Esophagus mucosa (tissue), 1 donor: ENCODE measurements at regions not wholly inside any gene's neighbourhood (a gene's known extent, or its start where the extent isn't known, plus 50 kb on each side); places are given as distances from the start of the nearest gene placed in this dataset.
"Not testable (repeated sequence)": the region's sequence is repeated elsewhere in the genome, so short reads cannot be mapped to it uniquely, and the experiment has no call there.

Experiments
- ATAC-seq: fragments of 200-7000 bp; cut with Tn5 transposase; one replicate; pipeline ENCODE4 v1.9.1; 2020
- donor health status: DM: yes; HTN: yes; CAD: no.

DNA sequence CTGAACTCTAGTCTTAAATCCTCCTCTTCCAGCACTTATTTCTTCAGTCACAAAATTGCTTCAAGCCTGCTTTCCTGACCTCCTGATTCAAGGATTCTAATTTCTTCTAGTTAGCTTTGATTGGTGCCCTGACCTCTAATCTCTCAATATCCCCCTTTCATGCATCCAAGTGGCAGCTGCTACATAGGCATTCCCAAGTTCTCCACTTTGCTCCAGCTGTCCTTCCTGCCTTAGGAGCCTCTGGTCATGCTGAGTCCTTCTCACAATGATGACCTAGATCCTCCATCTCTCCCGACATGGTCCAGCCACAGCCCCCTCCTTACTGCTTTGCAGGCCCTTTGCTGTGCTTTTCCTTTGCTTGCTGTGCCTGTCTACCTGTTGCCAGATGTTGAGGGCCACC lies 347.8 kb upstream of the C2CD4B start:
- ATAC-seq: no peak

DNA sequence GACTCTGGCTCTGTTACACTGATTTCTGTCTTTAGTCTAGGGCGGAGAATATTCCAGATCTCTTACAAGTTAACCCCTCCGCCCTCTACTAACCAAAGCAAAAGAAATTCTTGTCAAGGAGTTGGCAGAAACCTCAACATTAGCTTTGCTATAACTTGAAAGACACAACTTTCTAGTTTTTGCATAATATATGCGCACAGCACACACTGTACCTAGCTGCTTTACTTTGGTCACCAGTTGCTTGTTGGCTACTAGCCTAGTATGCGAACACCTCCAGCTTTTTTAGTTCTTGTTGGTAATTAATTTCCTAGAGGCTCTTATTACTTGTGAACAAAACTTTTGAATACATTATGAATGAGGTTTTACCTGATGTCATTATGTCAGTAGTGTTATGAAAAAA lies 348.8 kb upstream of the C2CD4B start:
- ATAC-seq: no peak

DNA sequence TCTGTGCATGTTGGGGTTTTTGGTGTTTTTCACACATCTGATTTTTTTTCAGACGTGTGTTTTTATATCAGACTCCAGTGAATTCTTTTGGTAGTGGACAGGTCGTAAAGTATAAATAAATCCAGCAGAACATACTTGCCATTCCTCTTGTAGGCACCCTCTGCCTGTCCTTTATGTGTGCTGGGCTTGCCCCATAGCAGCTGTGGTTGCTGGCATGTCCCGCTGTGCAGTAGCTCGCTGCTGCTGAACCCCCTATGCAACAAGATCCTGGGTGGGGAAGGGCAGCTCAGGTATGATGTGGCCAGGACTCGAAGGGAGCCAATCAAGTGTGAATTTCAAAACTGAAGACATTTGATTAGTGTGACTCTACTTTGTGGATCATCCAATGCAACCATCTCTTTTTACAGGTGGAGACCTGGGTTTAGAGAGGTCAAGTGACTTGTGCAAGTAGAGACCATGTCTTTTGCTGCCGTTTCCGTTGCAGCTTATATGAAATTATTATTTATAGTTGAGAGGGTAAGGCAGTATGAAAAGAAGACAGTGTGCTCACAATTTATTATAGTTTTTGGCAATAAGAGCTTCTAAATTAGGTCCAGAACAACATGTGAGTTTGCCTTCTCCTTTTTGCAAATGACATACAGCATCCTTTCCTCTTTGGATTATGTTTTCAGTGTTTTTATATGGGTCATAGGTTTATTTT lies 350.8 kb upstream of the C2CD4B start:
- no peak for ATAC-seq

DNA sequence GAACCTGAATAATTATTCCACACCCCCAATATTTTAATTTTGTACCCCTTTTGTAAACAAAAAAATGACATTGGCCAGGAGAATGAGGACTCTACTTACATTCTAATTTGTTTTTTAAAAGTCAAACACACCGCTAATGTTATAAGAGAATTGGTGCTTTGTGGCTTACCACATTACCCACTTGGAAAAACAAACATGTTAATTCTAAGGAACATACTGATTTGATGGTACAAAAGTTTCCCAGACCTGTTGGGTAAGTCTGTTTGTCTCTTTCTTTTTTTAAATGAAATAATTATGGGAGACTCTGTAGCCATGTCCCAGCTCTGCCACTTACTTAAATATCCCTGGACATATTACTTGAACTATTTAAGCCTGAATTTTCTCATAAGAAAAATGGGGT lies 352.5 kb upstream of the C2CD4B start:
- no peak for ATAC-seq

DNA sequence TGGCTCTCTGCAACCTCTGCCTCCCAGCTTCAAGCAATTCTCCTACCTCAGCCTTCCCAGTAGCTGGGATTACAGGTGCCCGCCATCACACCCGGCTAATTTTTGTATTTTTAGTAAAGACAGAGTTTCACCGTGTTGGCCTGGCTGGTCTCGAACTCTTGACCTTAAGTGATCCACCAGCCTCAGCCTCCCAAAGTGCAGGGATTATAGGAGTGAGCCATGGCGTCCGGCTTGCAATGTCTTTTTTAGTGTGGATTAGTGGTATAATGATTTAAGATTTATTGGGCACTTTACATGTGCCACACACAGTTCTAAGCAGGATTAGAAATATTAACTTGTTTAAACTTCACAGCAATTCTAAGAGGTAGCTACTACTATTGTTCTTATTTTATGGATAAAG lies 353.6 kb upstream of the C2CD4B start:
- ATAC-seq: not testable (repeated sequence)

DNA sequence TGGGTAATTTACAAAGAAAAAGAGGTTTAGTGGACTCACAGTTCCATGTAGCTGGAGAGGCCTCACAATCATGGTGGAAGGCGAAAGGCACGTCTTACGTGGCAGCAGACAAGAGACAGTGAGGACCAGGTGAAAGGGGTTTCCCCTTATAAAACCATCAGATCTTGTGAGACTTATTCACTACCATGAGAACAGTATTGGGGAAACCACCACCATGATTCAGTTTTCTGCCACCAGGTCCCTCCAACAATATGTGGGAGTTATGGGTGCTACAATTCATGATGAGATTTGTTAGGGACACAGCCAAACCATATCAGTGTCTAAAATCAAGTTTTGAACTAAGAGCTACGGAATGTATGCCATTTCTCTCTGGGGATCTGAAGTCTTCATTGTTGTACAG lies 354.8 kb upstream of the C2CD4B start:
- ATAC-seq: no peak

DNA sequence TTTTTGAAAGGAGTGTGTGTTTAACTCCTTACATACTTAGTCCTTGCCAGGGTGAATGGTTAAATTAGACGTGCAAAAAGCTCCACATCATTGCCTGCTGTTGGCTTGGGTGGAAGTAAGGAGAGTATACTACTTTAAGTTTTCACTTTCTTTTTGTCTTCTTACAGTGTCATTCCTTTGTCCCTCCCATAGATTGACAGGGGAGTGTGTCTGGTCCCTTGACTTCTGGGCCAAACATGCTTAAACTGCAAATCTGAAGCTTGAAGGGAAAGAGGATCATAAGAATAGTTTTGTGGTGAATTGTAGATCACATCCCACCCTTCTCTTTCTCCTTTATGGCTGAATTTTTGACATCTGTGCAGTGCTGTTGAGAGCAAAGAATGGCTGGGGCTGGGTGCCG lies 355.8 kb upstream of the C2CD4B start:
- no peak for ATAC-seq

DNA sequence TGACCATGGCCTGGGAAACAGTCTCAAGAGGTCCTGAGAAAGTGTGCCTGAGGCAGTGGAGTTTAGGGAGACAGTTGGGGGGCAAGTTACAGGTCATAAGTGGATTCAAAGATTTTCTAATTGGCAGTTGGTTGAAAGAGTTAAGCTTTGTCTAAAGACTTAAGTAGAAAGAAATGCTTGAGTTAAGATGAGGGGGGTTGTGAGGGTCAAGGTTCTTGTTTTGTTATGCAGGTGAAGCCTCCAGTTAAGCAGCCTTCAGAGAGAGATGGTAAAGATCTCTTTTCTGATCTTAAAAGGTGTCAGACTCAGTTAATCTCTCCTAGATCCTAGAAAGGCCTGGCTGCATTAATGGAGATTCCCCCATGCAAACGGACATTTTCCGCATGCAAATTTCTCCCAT lies 356.3 kb upstream of the C2CD4B start:
- no peak for ATAC-seq

DNA sequence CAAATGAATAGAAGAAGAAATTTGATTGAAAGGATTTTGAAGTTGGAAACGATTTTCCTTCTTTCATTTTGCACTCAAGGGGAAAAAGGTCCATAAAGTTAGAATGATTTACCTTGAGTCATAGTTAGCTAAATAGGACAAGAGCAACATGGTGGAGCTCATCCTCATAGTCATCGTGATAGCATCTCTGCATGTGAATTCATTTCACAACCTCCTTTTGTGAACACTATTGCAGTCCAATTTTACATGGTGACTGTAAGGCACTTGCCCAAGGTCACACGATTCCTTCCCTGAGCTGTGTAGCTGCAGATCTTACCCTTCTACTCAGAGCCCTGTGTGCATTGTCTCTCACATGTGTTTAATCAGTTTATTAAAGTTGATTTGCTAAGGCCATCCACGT lies 359.8 kb upstream of the C2CD4B start:
- no peak for ATAC-seq

DNA sequence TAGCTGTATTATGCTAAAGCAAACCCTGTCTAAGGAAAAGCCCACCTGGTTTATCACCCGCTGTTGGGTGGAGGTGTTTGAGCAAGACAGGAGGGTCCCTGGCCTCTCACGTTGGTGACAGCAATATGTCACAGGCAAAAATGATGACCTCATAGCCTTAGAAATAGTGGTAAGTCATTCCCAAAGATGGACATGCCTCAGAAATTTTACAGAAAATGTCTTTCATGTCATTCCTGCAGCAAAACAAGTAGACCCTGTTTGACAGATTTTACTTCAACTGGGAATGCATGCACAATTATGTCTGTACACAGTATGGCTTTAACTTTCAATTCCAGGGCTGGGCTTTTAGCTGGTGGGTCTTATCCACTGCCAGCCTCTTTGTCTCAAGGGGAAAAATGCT lies 362.3 kb upstream of the C2CD4B start:
- no peak for ATAC-seq

DNA sequence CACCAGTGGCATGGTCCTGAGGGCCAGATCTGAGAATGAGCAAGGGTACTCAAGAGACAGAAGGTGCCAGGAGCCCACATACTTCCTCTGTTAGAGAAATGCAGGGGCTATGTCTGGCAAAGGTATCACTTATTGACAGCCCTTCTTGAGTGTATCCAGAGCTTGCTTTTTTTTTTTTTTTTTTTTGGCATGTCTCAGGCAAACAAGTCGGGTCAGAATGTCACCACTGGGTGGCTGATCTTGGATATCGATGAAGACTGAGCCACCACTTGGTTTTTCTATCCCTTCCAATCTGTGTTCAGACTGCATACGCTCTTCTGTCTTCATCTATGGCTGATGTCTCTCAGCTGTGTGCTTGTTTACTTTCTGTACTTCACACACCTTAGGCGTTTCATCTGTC lies 363.4 kb upstream of the C2CD4B start:
- ATAC-seq: no peak

DNA sequence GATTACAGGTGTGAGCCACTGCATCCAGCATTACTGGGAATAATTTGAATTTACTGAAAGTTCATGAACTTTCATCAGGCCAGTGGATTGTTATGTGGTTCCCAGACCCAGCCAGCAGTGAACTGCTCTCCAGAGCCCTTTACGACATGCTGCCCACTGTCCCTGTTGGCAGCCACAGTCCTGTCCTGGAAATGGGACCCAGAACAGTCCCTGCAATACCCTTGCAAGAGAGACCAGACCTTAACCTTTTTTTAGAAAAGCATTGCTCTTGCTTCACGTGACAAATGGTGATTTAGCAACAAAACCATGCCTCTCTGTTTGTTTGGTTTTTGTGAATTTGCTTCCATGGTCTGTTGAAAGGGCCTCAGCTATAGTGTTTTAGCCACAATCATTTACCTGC lies 367.3 kb upstream of the C2CD4B start:
- no peak for ATAC-seq

DNA sequence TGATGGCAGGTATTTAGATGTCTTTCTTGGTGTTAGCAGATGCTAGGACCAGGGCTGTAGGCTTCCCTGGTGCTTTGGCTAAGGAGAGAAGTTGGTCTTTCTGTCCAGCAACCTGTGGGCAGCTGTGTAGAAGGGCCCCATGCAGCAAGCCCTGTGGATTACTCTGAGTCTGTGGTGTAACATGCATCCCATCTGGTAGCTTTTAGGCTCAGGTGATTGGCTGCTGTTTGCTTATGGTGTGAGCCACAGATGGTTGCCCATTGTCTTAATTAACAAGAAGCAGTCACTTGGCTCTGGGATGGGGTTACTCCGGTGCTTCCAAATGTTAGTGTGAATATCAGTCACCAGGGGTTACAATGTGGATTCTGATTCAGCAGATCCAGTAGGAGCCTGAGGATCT lies 368.6 kb upstream of the C2CD4B start:
- ATAC-seq: no peak

DNA sequence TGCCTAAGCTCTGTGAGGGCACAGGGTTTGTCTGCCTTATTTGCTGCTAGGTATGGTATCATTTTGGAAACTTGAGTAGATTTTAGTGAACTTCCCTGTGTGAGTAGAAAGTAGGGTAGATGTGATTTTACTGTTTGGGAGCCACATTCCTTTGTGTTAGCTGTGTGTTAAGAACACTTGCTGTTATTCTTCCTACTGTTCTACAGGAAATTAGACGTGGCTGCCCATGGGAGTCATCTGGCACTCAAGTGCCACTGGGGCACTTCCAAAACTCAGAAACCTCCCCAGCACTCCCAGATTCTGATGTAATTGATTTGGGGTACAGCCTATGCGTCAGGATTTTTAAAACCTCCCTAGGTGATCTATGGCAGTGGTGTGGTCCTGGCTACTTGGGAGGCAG lies 369.9 kb upstream of the C2CD4B start:
- ATAC-seq: no peak

DNA sequence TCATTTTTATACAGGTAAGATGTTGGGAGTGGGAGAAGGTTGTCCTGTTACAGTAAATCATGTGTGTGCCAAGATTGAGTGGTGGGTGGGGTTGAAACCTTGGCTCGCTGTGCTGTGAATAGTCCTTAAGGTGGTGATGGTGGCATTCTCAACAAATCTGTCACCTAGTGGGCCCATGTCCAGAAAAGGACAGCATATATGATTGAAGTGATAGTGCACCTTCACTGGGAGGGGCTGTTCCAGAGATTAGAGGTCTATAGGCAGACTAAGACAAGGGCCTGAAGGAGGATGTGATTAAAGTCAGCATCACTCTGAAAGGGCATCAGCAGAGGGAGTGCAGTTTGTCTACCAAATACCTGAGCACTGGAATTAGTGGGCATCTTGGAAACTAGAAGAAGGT lies 374.2 kb upstream of the C2CD4B start:
- no peak for ATAC-seq

DNA sequence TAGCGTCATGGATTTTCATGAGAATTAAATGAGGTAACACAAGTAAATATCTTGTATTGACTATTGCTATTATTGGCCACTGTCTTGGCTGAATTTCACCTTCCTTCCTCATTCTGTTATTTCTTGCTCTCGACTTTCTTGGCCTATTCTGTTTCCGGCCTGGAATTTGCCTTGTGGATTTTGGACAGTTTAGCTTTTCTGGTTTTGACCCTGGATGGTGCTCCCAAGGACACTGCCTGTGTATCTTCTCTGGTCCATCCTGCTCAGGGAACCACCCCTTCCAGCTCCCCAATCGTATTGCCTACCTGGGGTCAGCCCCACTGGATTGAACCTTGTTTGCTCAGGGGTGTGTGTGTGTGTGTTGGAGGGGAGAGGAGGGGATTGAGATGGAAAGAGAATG lies 376.2 kb upstream of the C2CD4B start:
- no peak for ATAC-seq

DNA sequence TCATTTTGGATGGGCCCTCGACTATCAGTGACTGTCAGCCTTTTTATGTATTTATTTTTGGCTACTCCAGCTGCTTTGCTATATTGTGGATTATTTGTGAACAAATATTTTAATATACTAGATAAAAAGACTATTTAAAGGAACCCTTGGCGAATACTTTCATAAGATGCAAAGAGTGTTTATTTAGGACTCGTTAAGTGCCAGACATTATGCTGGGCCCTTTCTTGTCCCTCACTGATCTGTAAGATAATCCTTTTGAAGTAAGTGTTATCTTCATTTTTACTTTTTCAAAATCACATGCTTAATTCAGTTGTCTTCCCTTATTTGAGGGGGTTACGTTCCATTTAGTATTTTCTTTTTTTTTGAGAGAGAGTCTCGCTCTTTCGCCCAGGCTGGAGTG lies 376.8 kb upstream of the C2CD4B start:
- ATAC-seq: no peak

DNA sequence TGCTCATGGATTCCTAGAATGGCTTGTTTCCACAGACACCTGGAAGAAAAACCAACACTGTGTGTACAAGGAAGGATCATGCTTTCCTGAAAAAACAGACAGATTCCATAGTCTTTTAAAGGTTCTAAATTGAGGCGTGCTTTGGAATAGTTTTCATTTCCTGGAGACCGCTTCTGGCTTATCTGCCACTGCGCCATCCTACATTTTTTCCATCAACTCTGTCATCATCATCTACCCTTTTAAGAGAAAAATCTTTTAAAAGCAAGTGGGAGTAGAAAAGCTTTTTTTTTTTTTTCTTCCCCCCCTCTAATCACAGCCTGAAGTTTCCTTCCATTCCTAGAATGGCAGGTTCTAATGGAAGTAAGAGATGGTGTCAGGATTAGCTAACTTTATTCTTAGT lies 379.4 kb upstream of the C2CD4B start:
- no peak for ATAC-seq

DNA sequence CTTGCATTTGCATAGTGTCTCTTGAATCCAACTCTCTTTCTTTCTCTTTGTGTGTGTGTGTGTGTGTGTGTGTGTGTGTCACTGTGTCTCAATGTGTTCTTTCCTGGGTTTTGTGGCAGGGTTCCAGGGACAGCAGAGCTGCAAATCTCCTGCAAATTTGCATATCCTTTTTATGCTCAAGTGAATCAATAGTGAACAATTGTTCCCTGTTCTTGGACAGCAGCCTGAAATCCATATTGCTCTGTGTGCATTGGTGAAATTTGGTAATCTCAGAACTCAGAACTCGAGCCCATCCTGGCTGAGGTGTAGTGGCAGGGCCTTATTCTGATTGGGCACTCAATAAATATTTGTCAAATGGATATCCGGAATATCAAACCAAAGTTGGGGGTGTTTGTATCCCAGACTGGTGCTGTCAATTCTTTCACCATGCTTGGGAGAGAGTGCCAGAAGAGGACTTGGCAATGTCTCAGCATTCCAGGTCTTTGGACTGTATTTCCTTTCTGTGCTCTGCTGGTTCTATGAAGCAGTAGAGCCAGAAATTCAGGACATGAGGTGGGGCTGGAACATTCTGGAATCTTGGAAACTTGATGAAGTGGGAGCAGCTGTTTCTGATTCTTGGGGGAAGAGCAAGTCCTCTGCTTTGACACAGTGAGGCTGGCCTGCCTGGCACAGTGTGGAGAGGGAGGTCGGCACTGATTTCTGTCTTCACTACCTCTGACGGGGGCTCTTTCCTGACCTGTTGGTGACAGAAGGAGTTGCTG lies 380.6 kb upstream of the C2CD4B start:
- ATAC-seq: peak; percentile 42

DNA sequence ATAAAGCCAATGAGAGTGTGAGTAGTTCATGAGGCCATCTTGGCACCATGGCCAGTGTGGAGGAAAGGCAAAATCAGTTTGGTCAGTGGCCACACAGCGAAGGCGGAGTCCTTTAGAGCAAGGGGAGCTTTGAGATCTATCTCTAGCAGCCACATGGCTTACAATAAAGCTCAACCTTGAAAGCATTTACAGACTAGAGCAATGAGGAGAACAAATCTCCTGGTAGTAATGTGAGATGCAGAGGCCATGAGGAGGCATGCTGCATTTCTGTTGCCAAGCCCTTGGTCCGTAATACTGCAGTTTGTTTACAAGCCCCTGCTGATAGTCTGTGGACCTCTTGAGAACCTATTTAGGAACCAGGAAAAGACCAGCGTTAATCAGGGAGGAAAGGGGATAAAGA lies 381.5 kb upstream of the C2CD4B start:
- ATAC-seq: no peak

DNA sequence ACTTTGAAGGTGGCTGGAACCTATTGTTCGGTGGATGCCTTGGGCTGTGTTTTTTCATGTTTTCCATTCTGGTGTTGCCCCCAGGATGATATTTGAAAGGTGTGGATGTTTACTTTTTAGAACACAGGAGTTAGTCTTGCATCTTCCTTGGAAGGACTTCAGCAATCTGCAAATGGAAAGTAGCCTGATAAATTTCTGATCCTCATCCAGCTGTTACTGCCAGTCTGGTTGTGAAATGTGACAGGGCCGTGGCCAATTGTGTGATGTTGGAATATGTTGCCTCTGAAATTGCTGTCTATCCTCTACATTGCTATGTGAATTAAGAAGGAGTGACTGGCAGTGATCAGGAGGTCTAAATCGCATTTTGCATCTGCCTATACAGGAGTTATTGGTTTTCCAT lies 382.5 kb upstream of the C2CD4B start:
- ATAC-seq: no peak

DNA sequence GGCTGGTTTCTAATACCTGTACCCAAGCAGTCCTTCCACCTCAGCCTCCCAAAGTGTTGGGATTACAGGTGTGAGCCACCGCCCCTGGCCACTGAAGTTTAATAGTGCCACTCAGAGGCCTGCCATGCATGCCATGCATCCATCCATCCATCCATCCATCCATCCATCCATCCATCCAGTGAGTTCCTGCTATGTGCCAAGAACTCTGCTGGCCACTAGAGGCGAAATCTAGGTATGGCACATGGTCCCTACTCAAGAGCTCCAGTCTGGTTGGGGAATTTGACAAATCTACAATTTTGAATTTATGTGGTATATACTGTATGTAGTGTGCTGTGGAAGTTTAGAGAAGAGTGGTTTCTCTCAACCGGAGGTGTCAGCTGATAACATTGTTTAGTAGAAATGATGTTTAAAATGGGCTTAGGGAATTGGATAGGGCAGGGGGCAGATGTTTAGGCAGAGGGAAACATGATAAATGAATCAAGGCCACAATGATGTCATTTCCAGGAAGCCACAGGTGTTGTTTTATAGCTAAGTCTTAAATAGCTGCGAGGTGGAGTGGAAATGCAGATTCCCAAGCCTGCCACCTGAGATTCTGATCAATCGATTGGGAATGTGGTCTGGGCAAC lies 384.4 kb upstream of the C2CD4B start:
- peak; percentile 52 for ATAC-seq

DNA sequence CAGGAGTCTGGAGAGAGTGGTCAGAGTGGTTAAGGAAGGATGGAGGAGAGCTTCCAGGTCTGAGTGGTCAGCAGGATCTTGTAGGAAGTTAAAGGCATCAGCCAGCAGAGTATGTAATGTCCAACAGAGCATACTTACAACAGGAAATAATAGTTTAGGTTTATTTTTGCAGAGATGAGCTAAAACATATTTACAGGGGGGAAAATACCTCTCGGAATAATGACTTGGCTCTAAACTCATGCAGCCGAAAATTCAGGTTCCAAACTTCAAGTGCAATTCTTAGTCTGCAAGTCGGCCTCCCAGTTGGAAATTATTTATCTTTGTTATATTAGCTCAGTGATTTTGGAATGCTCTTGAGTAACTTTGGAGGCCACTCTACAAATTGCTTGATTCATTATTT lies 385.0 kb upstream of the C2CD4B start:
- no peak for ATAC-seq

DNA sequence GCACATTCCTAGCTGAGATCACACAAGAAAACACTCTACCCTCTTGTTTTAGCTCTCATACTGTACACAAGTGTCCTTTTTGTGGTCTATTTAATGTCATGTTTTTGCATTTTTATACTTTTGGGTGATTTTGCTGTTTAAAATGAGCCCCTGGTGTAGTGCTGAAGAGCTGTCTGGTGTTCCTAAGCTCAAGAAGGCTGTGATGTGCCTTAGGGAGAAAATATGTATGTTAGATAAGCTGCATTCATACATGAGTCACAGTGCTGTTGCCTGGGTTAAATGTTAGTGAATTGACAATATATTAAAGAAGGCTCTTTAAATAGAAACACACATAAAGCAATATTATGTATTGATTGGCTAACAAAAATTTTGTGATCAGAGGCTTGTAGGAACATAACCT lies 387.4 kb upstream of the C2CD4B start:
- no peak for ATAC-seq
